HG03571 (cell line): ENCODE measurements at regions not wholly inside any gene's neighbourhood (a gene's known extent, or its start where the extent isn't known, plus 50 kb on each side); places are given as distances from the start of the nearest gene placed in this dataset.
"Not testable (repeated sequence)": the region's sequence is repeated elsewhere in the genome, so short reads cannot be mapped to it uniquely, and the experiment has no call there.

Experiments used
- ATAC-seq: cut with Tn5 transposase; IDR thresholded peaks from one replicate; pipeline ENCODE4 v1.9.1; 2021; ENCODE audit not compliant: unreplicated experiment

- not testable (repeated sequence) for ATAC-seq
These were observed 858.8 kb downstream of the TUBA3C start for GRCh38 chr13:18322821-18323220.

DNA sequence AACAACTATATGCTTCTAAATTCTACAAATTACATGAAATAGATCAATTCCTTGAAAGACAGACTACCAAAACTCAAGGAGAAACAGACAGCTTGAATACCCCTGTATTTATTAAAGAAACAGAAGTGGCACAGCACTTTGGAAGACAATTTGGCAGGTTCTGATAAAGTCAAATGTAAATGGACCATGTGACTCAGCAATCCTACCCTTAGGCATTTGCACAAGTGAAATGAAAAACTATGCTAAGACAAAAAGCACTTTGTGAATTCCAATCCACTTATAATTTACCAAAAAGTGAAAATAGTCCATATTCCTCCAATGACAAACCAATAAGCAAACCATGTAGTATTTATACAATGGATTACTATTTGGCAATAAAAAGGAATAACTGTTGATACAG is 862.0 kb downstream of the TUBA3C start:
- ATAC-seq, result not testable (repeated sequence)

GRCh38 chr13:18303240-18303813 is 878.3 kb downstream of the TUBA3C start:
- not testable (repeated sequence) for ATAC-seq

GRCh38 chr13:18300968-18301367 is 880.7 kb downstream of the TUBA3C start:
- ATAC-seq, result not testable (repeated sequence)

DNA sequence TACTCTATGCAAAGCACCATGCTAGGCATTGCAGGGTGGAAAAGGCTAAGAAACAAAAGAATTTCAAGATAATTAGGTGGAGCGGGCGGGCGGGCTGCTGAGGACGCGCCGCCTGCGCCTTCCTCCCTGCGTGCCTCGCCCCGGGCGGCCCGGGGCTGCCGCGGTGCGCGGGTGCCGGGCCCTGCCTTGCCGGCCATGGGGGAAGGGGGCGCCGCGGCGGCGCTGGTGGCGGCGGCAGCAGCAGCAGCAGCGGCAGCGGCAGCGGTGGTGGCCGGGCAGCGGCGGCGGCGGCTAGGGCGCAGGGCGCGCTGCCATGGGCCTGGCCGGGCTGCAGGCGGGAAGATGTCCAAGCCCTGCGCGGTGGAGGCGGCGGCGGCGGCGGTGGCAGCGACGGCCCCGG is 884.3 kb downstream of the TUBA3C start:
- ATAC-seq, result not testable (repeated sequence)

- ATAC-seq, result not testable (repeated sequence)
These were observed 885.0 kb downstream of the TUBA3C start for GRCh38 chr13:18296617-18297016.

- ATAC-seq, result not testable (repeated sequence)
These were observed 887.3 kb downstream of the TUBA3C start for GRCh38 chr13:18294311-18294710.

GRCh38 chr13:18286848-18287247 is 894.8 kb downstream of the TUBA3C start:
- not testable (repeated sequence) for ATAC-seq

GRCh38 chr13:18285663-18286062 is 896.0 kb downstream of the TUBA3C start:
- not testable (repeated sequence) for ATAC-seq

DNA sequence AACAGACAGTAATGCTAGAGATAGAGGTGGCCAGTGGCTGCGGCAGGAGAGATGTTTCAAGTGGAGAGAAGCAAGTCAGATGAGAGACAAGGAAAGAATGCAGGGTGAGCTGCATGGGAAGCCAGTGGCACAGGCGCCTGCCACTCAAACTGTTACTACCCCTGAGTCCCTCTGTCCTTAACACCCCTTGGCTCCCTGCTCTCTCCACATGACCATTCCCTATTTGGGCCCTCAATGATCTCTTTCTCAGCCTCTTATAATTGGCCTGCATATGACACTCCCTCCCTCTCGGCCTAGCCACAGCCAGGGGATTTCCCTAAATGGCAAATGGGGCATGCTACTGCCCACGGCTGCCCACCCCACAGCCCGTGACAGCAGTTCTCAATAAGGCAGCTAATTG is 897.6 kb downstream of the TUBA3C start:
- ATAC-seq, result not testable (repeated sequence)

GRCh38 chr13:18281829-18282597 is 899.6 kb downstream of the TUBA3C start:
- not testable (repeated sequence) for ATAC-seq

DNA sequence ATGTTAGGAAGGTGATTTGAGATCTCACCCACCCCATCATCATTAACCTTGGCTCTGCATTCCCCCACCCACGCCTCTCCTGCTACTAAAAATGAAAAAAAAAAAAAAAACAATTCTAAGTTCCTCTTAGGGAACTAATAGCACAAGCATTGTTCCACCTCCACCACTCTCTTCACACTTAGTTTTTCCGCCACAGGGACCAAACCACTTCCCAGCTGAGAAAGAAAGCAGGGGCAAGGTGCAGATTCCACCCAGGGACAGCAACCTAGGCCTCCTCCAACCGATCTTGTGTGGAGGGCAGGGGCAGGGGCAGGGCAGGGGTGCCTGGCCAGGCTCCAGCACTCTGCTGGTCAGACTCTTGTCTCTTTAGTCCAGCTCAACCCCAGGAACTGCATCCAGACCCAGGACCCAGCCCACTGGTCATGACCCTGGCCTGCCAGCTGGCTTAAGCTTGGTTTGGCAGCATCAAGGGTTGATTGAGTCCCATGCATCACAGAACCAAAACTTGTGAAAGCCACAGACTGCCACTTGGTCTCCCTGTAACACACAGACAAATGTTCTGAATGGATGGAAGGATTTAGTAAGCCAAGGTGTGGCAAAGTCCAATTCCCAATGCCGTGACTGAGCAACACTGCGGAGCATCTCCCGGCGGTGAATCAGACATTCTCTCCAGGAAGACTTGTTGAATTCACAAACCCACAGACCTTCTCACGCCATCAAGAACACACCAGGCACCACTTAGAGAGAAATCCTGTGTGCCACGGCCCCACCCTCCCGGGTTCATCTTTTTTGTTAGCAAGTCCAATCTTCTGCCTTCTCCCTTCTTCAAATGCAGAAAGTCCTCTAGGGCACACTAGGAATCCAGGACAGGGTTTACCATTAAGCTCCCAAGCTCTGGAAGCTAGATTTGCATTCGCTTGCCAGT is 900.5 kb downstream of the TUBA3C start:
- not testable (repeated sequence) for ATAC-seq

DNA sequence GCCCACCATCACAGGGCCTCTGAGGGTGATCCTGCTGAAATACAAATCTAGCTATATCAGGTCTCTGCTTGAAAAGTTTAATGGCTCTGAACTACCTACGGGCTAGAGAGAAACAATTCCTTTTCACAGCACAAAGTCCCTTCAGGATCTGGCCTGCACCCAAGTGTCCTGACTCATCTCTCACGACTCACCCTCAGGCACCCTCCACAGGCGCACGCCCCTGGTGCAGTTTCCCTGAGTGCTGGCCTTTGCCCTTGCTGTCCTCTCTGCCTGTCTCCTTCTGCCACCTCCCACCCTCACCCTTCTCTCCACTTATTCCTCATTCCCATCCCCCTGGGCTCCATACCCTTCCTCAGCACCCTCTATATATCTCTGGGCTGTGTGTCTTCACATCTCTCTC is 901.7 kb downstream of the TUBA3C start:
- ATAC-seq, result not testable (repeated sequence)

- ATAC-seq, result not testable (repeated sequence)
These were observed 904.3 kb downstream of the TUBA3C start for GRCh38 chr13:18277372-18277771.

DNA sequence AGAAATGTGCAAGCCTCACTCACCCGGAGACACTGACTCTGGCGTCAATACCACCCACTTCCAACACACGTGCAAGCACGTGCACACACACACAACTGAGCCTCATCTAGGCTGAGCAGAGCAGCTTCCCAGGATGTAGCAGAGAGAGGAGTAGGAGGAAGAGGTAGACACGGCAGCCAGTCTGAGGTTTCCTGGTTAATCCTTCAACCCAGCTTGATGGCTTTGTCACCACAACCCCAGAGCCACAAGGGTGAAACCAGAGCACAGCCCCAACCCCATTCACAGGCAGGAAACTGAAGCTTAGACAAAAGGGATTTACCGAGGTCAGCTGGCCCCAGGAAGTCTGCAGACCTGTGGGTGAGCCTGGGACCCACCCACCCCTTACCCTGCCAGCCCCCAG is 905.3 kb downstream of the TUBA3C start:
- ATAC-seq, result not testable (repeated sequence)

- ATAC-seq, result not testable (repeated sequence)
These were observed 907.7 kb downstream of the TUBA3C start for GRCh38 chr13:18273785-18274514.

- not testable (repeated sequence) for ATAC-seq
These were observed 922.7 kb downstream of the TUBA3C start for GRCh38 chr13:18258801-18259419.

GRCh38 chr13:18257686-18258085 is 923.9 kb downstream of the TUBA3C start:
- ATAC-seq, result not testable (repeated sequence)

DNA sequence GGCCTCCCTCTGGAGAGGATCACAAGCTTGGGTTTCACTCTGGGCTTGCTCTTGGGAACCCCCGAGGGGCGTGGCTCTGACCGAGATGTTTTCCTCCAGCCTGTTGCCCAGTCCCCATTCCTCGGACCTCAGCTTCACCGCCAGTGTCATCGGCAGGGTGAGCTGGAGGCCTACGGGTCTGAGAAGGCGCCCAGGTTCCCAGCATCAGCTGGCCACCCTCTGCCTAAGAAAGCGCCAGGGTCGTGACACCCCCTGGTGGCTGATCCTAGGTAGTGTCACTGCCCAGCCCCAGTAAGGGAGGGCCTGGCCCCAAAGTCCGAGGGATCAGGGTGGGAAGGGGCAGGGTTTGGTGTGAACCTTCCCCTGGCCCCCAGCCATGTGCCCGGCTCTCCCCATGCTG is 928.8 kb downstream of the TUBA3C start:
- not testable (repeated sequence) for ATAC-seq
